HG02938 (cell line): ENCODE measurements at regions not wholly inside any gene's neighbourhood (a gene's known extent, or its start where the extent isn't known, plus 50 kb on each side); places are given as distances from the start of the nearest gene placed in this dataset.

Experiments used
- ATAC-seq: cut with Tn5 transposase; IDR thresholded peaks from one replicate; pipeline ENCODE4 v1.9.1; 2021; ENCODE audit warnings: mild to moderate bottlenecking, moderate library complexity; ENCODE audit not compliant: unreplicated experiment

GRCh38 chr2:149828520-149829210 is 241.1 kb upstream of the MMADHC start:
- ATAC-seq: no peak

GRCh38 chr2:149827585-149828126 is 240.1 kb upstream of the MMADHC start:
- ATAC-seq: no peak

DNA sequence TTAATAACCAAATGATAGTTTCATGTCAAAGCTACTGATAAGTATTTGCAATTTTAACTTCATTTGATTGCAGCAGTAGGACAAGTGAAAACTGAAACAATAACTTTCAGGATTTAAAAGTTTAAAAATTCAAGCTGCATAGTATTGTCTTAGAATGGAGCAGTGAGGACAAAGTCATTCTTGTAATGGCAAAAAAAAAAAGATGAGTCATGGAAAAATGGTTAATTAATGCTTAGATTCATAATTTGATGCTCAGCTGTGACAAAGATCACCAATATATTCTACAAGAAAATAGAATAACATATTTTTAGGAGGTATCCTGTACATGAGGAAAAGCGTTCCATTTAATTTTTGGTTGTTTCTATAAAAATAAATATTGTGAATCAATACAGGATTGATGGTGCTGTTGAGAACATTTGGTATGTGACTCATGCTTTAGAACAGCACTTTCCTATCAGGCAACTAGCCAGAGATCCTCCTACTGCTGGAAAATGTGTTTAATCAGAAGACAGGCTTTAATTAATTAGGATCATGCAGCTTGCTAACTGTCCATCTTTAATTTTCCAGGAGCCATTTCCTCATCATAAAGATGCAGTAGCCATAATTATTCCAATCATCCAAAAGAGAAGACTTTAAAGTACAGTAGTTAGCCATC is 239.0 kb upstream of the MMADHC start:
- ATAC-seq: no peak

DNA sequence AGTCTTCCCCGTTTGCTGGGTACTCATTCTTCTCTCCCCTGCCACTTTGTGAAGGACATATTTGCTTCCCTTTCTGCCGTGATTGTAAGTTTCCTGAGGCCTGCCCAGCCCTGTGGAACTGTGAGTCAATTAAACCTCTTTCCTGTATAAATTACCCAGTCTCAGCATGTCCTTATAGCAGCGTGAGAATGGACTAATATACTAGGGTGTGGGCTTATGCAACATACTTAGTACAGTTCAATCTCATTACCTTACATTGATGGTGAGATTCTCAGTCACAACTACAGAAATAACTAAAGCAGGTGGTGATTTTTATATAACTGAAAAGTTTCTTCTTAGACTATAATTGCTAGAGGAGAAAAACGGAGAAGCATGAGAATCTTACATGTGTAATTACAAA is 237.9 kb upstream of the MMADHC start:
- ATAC-seq: no peak

DNA sequence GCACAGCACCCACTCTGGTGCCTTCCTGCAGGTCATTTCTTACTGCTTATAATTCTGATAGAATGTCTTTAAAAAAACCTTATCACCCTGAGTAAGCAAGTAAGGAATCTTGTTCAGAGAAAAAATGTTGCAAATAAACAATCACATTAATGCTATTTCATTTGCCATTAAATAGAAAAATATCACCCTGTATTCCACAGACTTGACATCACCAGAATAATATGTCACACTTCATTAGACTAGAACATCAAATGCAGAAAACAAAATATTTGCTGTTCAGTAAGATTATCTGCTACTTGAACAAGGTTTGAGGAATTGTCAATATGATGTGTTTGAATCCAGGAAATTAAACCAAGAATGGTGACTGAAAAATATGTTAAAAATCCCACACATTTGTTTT is 236.6 kb upstream of the MMADHC start:
- ATAC-seq: no peak

DNA sequence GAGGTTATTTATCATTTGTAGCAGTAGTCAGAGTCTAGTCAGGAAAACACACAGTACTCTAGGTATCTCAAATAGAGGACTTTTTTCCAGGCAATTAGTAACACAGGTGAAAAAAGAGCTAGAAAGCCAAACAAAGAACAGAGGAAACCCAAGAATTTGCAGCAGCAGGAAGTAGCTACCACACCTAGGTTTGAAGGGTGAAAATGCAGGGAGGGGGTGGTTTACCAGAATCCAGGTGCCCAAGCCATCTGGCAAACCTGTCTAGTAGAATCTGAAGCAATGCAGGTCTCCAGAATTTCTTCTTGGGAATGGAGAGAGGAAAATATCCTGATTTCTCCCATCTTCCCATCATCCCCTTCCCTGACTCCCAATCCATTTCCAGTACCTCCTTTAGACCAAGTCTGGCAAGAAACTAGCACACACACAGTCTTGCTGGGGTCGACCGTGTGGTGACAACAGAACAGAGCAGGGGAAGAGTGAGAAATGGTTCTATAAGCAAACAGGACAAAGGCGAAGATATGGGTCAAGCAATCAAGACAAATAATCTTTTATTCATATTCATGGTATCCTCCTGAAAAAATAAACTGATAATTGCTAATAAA is 231.9 kb upstream of the MMADHC start:
- ATAC-seq: no peak

- no peak for ATAC-seq
Observed at GRCh38 chr2:149816756-149817551, 229.4 kb upstream of the MMADHC start.

GRCh38 chr2:149815941-149816340 is 228.4 kb upstream of the MMADHC start:
- ATAC-seq: no peak

GRCh38 chr2:149814901-149815300 is 227.3 kb upstream of the MMADHC start:
- no peak for ATAC-seq

GRCh38 chr2:149814049-149814448 is 226.5 kb upstream of the MMADHC start:
- ATAC-seq: no peak

DNA sequence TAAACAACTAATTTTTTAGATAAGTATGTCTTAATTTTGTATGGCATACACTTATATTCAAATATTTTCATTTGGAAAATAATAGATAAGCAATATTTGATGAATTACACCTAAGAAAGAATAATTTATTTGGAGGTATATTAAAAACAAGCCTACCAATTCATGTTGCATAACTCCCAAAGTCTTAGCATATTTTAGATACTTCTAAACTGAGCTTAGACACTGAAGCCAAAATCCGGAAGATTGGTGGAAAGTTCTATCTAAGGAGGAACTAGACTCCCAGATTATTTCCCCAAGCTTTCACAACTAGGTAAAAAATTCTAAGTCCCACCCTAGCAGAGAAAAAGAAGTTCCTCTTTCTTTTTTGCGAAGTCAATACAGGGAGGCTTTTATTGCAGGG is 221.0 kb upstream of the MMADHC start:
- no peak for ATAC-seq

DNA sequence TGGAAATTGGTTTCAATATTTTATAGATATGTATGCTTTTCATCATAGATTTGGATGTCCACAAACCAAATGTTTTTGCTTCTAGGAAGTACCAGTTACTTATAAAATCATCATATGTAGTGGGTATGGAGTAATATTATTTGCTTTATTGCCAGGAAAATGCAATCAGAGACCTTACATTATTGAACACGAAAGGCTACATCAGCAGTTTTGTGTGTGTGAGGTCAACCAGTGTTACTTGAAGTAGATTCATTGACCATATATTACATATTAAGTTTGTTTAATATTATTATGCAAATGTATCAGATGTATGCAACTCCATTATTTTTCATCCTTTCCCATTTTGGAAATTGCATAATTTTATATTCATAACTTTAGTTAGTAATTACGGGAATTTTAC is 219.1 kb upstream of the MMADHC start:
- ATAC-seq: no peak

DNA sequence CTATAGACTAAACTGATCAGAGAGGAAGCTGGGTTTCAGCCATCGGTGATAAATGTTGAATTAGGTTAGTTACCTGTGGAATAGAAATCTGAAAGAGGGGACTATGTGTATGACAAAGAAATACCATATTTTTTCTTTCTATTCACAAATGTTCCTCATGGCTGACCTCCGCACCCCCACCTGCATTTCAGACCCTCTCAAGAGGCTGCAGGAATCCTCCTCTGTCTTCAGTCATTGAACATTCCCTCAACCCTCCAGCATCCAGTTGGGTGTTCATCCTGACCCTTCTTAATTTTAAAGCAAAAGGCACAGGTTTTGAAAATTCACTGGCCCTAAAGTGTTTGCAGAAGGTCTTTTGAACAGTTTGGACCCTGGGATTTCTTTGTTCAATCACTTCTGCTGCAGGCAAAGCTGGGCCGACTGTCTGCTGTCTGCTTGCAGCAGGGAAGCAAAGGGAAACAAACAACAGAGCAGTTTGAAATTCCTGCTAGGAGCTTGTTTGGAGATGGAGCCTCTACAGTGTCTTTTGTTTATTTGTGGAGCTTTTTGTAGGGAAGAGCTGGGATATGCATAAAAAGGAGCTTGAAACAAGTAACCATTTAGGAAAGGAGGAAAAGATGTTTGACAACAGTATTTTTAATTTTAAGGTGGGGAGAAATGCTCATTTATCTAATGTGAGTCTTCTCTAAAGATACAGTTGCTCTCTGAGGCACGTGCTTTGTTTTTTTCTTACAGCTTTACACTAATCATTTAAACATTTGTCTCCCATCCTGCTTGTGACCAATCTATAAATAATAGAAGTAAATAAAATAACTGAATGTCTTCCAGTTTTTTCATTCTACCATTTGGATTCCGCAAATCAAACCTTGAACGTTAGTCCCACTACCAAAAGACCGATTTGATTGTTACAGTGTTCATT is 213.3 kb upstream of the MMADHC start:
- ATAC-seq: no peak

DNA sequence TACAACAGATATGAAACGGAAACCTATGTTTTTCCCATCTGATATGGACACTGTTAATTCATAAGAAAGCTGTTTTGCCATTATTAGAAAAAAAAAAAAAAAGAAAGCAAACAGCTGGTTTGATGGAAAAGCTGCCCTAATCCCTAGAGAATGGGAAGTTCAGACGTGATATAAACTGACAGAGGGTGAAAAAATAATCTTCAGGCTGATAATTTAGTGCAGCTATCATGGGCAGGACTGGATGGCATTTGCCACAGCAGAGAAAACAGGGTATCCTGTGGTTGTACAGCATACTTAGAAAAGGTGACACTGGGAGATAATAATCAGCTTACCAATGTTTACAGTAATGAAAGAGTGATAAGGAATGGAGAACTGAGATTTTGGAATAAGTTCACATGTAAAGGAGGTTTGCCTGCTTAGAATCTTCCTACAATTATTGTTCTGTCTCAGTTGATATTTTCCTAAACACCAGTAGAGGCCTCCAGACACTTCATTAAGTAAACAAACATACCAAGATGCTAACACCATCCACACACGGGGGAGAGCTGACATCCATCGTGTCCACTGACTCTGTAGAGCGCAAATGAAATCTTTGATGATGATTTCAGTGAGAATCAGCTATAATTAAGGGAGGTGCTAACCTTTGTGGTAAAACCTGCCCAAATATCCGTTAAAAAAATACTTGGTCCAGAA is 211.6 kb upstream of the MMADHC start:
- no peak for ATAC-seq

DNA sequence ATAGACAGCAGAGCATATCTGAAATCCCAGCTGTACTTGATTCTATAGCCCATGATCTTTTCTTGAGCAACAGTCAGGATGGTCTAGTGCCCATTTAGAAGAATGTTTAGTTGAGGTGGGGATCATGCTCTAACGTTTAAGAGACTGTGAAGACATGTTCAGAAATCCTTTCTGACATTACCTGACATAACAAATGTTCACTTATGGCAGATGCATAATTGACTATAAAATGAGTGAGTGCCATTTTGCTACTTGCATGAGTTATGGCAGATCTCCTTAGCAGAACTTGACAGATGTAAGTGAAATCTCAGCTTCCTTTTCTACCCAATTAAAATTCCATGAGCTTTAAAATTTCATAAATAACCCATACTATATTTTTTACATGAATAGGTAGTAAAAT is 209.5 kb upstream of the MMADHC start:
- no peak for ATAC-seq

GRCh38 chr2:149789549-149789948 is 202.0 kb upstream of the MMADHC start:
- no peak for ATAC-seq

- no peak for ATAC-seq
Observed at GRCh38 chr2:149787206-149787605, 199.6 kb upstream of the MMADHC start.

DNA sequence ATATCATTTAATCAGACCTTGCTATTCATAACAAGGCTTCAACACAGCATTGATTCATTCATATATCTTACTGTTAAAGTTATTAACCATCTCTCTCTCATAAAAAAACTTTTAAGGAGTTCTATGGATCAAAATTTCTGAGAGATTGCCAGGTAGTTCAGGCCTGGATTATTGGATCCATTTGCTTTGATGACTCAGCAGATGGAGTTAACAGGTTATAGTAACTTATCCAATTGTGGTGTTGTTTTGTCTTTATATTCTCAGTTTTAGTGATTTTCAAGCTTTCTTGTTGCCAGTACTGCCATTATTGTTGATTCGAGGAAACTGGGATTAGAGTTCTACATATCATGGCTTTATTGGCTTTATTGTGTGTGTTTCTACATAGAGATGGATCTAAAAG is 195.7 kb upstream of the MMADHC start:
- no peak for ATAC-seq

DNA sequence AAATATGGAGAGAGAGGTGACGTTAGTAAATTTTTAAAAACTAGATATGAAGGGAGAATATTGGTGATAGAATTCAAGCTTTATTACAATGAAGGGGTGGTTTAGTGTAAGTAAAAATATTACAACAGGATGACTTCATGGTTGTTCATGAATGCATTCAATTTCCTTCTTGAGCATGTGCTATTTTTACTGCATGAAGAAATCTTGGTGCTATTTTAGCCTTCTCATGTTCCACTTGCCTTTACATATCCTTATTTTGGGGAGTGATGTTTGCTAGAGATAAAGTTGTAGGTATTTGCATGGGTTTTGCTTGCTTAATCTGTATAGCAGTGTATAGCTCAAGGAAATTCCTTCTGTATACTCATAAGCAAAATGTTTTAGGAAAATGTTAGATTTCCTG is 195.0 kb upstream of the MMADHC start:
- no peak for ATAC-seq
